ENCODE measurements at regions not wholly inside any gene's neighbourhood (a gene's known extent, or its start where the extent isn't known, plus 50 kb on each side); places are given as distances from the start of the nearest gene placed in this dataset.

GRCh38 chr4:130545171-130545570, 1449.2 kb downstream of the C4orf33 start:
- TF ChIP-seq BHLHE40 (IDR thresholded peaks at IDR 0.05; ENCODE audit: borderline replicate concordance) (no peak), LEF1 (IDR thresholded peaks at IDR 0.05; ENCODE audit: borderline replicate concordance) (no peak), SP1 (IDR thresholded peaks at IDR 0.05) (no peak), TARDBP (IDR thresholded peaks at IDR 0.05) (no peak), CTBP1 (IDR thresholded peaks at IDR 0.05; ENCODE audit: borderline replicate concordance) (no peak), HDGF (IDR thresholded peaks at IDR 0.05; ENCODE audit: borderline replicate concordance) (no peak), FOXA1 (IDR thresholded peaks at IDR 0.05) (no peak), SUZ12 (IDR thresholded peaks at IDR 0.05) (no peak), FOXK2 (IDR thresholded peaks at IDR 0.05) (no peak), ELF4 (IDR thresholded peaks at IDR 0.05) (no peak), PKNOX1 (IDR thresholded peaks at IDR 0.05) (no peak)

Data from HEK293T (cell line).